Fibroblast of lung (primary cell): ENCODE measurements at regions not wholly inside any gene's neighbourhood (a gene's known extent, or its start where the extent isn't known, plus 50 kb on each side); places are given as distances from the start of the nearest gene placed in this dataset.

Experiments used
- DNase-seq, 2 donors: peaks; one replicate each; pipeline versions ENCODE4 v3.0.0 to v3.0.0-alpha.2; 2010; ENCODE audit warnings: low read depth in 2 of 2
- H2AFZ ChIP-seq: 2 replicates; pipeline ENCODE4 v1.5.1; 2012; ENCODE audit warnings: low read length, control low read depth, inconsistent platforms
- H3K27ac ChIP-seq: 2 replicates; pipeline ENCODE4 v1.5.1; 2011; ENCODE audit warnings: low read length, control low read depth; ENCODE audit not compliant: insufficient read depth
- H3K27me3 ChIP-seq: 2 replicates; pipeline ENCODE4 v1.5.1; 2011; ENCODE audit warnings: mild to moderate bottlenecking, low read length; ENCODE audit not compliant: control insufficient read depth, insufficient read depth
- H3K36me3 ChIP-seq: 2 replicates; pipeline ENCODE4 v1.5.1; 2011; ENCODE audit warnings: low read length; ENCODE audit not compliant: control insufficient read depth, insufficient read depth
- H3K4me1 ChIP-seq: 2 replicates; pipeline ENCODE4 v1.5.1; 2011; ENCODE audit warnings: low read length; ENCODE audit not compliant: control insufficient read depth, insufficient read depth; ENCODE audit errors: extremely low read depth
- H3K4me2 ChIP-seq: 2 replicates; pipeline ENCODE4 v1.5.1; 2011; ENCODE audit warnings: low read length, control low read depth; ENCODE audit not compliant: insufficient read depth; ENCODE audit errors: extremely low read depth
- H3K4me3 ChIP-seq, 4 experiments: fragments of 200-600 bp in 1 of 4; sonication (generic) in 1 of 4; replicated peaks in 1 of 4; 2 replicates each; pipeline ENCODE4 v1.5.1; 2011 to 2016; ENCODE audit warnings: low read length in 4 of 4, low read depth in 3 of 4, mild to moderate bottlenecking in 3 of 4, control low read depth in 2 of 4, inconsistent platforms in 1 of 4, mixed read lengths in 1 of 4; ENCODE audit not compliant: insufficient read depth in 1 of 4; ENCODE audit errors: control extremely low read depth in 1 of 4
- H3K79me2 ChIP-seq: 2 replicates; pipeline ENCODE4 v1.5.1; 2012; ENCODE audit warnings: mild to moderate bottlenecking, low read length, inconsistent platforms; ENCODE audit not compliant: control insufficient read depth, insufficient read depth
- H3K9ac ChIP-seq: 2 replicates; pipeline ENCODE4 v1.5.1; 2011; ENCODE audit warnings: mild to moderate bottlenecking, low read length, control low read depth; ENCODE audit not compliant: insufficient read depth
- H3K9me3 ChIP-seq: 2 replicates; pipeline ENCODE4 v1.5.1; 2012; ENCODE audit warnings: low read depth, low read length; ENCODE audit not compliant: control insufficient read depth, insufficient read depth
- H4K20me1 ChIP-seq: 2 replicates; pipeline ENCODE4 v1.5.1; 2011; ENCODE audit warnings: low read length; ENCODE audit not compliant: control insufficient read depth, insufficient read depth; ENCODE audit errors: extremely low read depth
- CTCF ChIP-seq, 2 donors: IDR thresholded peaks in 1 of 2; conservative IDR thresholded peaks in 1 of 2; 1 replicate in 1 of 2; 2 replicates in 1 of 2; pipeline ENCODE4 v1.5.1; 2011 to 2012; ENCODE audit warnings: low read length in 2 of 2, control low read depth in 1 of 2, inconsistent platforms in 1 of 2, low read depth in 1 of 2, mild to moderate bottlenecking in 1 of 2
- EZH2 ChIP-seq: IDR thresholded peaks from 2 replicates; pipeline ENCODE4 v1.5.1; 2012; ENCODE audit warnings: low read length, control low read depth, mild to moderate bottlenecking; ENCODE audit errors: missing control alignments

GRCh38 chr10:125233726-125234125, 73.4 kb upstream of the CTBP2 start:
- Histone ChIP-seq H3K27me3 (no peaks in the 10 kb centered on the region), H3K4me2 (no peak overlapping the region), H3K4me3 (no peak overlapping the region), H3K4me1 (peaks cover 7% of the 10 kb centered on the region), H3K9me3 (no peaks in the 10 kb centered on the region), H4K20me1 (no peaks in the 10 kb centered on the region), H2AFZ (no peak overlapping the region), H3K79me2 (no peaks in the 10 kb centered on the region), H3K27ac (no peak overlapping the region), H3K36me3 (no peaks in the 10 kb centered on the region), H3K9ac (no peak overlapping the region)
- no peak for TF ChIP-seq CTCF (conservative IDR thresholded peaks at IDR 0.05 in 1 of 2, IDR thresholded peaks at IDR 0.05 in 1 of 2; ENCODE audit: low read depth in 1 of 2, low read length in 2 of 2)
- no peak for DNase-seq

DNA sequence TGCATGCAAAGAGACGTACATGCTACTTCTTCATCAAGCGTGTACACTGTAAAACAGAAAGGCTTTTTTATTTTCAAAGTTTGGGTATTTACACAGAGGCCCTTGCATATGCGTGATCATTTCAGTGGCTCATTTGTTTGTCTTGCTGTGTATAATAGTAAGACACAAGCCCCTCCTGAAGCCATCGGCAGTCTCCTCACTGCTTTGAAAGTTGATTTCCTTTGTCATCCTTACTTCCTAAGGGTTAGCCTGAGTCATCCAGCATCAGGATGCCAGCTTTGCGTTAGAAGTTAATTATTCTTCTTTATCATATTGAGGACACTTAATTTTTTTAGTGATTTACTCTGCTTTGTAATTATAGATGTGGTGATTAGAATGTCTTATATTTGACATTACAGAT, 72.5 kb upstream of the CTBP2 start:
- no peak overlapping the region for H2AFZ ChIP-seq
- no peak overlapping the region for H3K27ac ChIP-seq
- H3K9ac ChIP-seq: no peak overlapping the region
- no peaks in the 10 kb centered on the region for H4K20me1 ChIP-seq
- H3K36me3 ChIP-seq: no peaks in the 10 kb centered on the region
- H3K9me3 ChIP-seq: no peaks in the 10 kb centered on the region
- peaks cover 7% of the 10 kb centered on the region for H3K4me1 ChIP-seq
- TF ChIP-seq EZH2 (no peak), CTCF (conservative IDR thresholded peaks at IDR 0.05 in 1 of 2, IDR thresholded peaks at IDR 0.05 in 1 of 2; ENCODE audit: low read depth in 1 of 2, low read length in 2 of 2) (no peak)
- H3K4me3 ChIP-seq: no peak overlapping the region
- no peaks in the 10 kb centered on the region for H3K79me2 ChIP-seq
- peak in 1 of 2 donors; percentile 40 for DNase-seq
- no peak overlapping the region for H3K4me2 ChIP-seq
- no peaks in the 10 kb centered on the region for H3K27me3 ChIP-seq

DNA sequence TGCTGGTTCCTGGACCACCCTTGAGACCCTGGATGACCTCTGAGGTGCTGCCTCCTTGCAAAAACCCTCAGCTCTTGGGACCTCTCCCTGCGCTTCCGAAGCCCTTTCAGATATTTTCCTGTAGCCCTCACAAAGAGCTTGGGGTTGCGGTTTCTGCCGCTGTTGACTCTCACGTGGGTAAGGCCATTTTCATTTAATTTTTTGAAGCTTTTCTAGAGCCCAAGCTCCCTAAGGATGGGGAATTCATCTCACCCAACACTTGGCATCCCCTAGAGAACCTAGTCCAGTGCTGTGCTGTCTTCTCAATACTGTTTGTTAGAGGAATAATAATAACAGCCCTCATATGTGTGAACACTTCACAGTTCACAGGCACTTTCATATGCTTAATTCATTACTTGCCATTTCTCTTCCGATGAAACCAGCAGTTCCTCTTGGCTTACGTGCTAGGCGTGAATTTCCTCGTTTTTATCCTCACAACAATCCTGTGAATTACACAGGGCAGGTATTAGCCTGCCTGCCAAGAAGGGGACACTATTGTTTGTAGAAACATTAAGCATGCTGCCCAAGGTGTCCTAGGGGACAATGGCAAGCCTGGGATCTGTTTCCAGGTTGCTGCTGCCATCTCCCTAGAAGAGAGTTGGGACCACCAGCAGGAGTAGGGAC, 71.6 kb upstream of the CTBP2 start:
- H3K27me3 ChIP-seq: no peaks in the 10 kb centered on the region
- H3K4me3 ChIP-seq: no peak overlapping the region
- TF ChIP-seq EZH2 (no peak), CTCF (conservative IDR thresholded peaks at IDR 0.05 in 1 of 2, IDR thresholded peaks at IDR 0.05 in 1 of 2; ENCODE audit: low read depth in 1 of 2, low read length in 2 of 2) (no peak)
- H4K20me1 ChIP-seq: no peaks in the 10 kb centered on the region
- H3K9ac ChIP-seq: no peak overlapping the region
- peak overlapping the region; percentile 17 for H2AFZ ChIP-seq
- H3K36me3 ChIP-seq: no peaks in the 10 kb centered on the region
- peaks cover 7% of the 10 kb centered on the region for H3K4me1 ChIP-seq
- H3K27ac ChIP-seq: peak overlapping the region; percentile 16
- H3K4me2 ChIP-seq: no peak overlapping the region
- no peaks in the 10 kb centered on the region for H3K9me3 ChIP-seq
- no peak for DNase-seq
- no peaks in the 10 kb centered on the region for H3K79me2 ChIP-seq
